MM.1S (cell line): ENCODE measurements at regions not wholly inside any gene's neighbourhood (a gene's known extent, or its start where the extent isn't known, plus 50 kb on each side); places are given as distances from the start of the nearest gene placed in this dataset.

Experiments used
- EZH2 ChIP-seq: fragments of 300-600 bp; sonication (generic); optimal IDR thresholded peaks from 2 replicates; pipeline ENCODE3; 2017; ENCODE audit warnings: low read depth, mild to moderate bottlenecking, antibody characterized with exemption, low read length, mixed read lengths
- EZH2phosphoT487 ChIP-seq: fragments of 300-600 bp; sonication (generic); IDR thresholded peaks from 2 replicates; pipeline ENCODE4 v1.6.1; 2018; ENCODE audit warnings: antibody characterized with exemption, low read length
- TF ChIP-seq, protein P1 (sequence below): fragments of 300-600 bp; sonication (generic); IDR thresholded peaks from 2 replicates; pipeline ENCODE4 v1.5.1; 2016; ENCODE audit warnings: antibody characterized with exemption, low read length, mixed read lengths

- TF ChIP-seq, protein P1, sequence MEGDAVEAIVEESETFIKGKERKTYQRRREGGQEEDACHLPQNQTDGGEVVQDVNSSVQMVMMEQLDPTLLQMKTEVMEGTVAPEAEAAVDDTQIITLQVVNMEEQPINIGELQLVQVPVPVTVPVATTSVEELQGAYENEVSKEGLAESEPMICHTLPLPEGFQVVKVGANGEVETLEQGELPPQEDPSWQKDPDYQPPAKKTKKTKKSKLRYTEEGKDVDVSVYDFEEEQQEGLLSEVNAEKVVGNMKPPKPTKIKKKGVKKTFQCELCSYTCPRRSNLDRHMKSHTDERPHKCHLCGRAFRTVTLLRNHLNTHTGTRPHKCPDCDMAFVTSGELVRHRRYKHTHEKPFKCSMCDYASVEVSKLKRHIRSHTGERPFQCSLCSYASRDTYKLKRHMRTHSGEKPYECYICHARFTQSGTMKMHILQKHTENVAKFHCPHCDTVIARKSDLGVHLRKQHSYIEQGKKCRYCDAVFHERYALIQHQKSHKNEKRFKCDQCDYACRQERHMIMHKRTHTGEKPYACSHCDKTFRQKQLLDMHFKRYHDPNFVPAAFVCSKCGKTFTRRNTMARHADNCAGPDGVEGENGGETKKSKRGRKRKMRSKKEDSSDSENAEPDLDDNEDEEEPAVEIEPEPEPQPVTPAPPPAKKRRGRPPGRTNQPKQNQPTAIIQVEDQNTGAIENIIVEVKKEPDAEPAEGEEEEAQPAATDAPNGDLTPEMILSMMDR, result no peak
- TF ChIP-seq EZH2phosphoT487, result no peak
- no peak for TF ChIP-seq EZH2
Observed at GRCh38 chr20:39282619-39283092, 320.5 kb downstream of the DHX35 start.
